HG03378 (cell line): ENCODE measurements at regions not wholly inside any gene's neighbourhood (a gene's known extent, or its start where the extent isn't known, plus 50 kb on each side); places are given as distances from the start of the nearest gene placed in this dataset.

ENCODE experiments used
- ATAC-seq: cut with Tn5 transposase; IDR thresholded peaks from one replicate; pipeline ENCODE4 v1.9.1; 2021; ENCODE audit warnings: mild to moderate bottlenecking, moderate library complexity; ENCODE audit not compliant: unreplicated experiment

GRCh38 chr1:213669964-213670691 is 317.6 kb upstream of the PROX1 start:
- no peak for ATAC-seq

GRCh38 chr1:213670692-213671023 is 317.1 kb upstream of the PROX1 start:
- ATAC-seq: no peak

- no peak for ATAC-seq
Observed at GRCh38 chr1:213675043-213675442, 312.7 kb upstream of the PROX1 start.

DNA sequence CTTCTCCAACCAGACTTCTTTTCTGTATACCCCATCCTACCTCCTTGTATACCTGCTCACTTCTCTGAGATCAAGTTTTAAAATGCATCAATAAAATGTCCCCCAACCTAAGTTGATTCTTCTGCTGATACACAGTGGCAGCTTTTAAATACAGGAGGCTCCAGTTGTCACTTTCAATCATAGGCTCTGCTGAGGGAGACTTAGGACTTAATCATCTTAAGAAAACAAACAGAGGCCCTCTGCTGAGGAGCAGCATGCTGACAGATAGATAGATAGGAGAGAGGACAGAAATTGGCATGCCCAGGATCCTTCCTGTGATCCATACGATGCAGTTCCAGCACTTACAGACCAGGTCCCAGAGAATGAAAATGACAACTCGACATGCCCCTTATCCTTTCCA is 311.0 kb upstream of the PROX1 start:
- ATAC-seq: no peak

DNA sequence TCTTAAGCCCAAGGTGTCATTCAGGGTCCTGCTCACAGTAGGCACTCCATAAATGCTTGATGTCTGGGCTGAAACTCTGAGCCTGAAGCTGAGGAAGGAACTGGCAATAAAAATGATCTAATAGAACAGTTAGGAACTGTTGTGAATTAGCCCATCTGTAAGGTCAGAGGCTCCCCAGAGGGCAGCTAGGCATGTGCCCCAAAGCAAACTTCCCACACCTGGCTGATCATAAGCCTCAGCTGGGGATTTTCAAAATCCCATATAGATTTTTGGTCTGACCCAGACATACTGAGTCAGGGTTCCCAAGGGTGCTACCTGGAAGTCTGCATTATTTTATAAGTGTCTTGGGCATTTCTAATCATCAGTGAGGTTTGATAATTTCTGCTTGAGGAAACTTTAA is 309.4 kb upstream of the PROX1 start:
- ATAC-seq: no peak

DNA sequence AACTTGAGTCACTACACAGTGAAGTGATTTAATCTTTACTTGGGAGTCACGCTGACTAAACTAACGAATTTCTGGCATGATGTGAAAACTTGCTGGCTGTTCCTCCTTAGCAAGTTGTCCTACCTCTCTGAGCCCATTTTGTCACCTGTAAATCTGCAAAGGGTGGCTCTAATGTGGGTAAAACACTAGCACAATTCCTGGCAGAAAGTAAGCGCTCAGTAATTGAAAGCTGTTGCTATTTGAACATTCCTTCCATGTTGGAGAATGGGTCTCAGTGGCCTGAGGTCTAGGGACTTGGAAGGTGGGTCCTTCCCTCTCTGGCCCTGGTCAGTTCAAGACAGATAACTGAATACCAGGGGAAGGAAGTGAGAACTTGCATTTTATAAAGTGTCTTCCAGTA is 309.0 kb upstream of the PROX1 start:
- ATAC-seq: no peak

DNA sequence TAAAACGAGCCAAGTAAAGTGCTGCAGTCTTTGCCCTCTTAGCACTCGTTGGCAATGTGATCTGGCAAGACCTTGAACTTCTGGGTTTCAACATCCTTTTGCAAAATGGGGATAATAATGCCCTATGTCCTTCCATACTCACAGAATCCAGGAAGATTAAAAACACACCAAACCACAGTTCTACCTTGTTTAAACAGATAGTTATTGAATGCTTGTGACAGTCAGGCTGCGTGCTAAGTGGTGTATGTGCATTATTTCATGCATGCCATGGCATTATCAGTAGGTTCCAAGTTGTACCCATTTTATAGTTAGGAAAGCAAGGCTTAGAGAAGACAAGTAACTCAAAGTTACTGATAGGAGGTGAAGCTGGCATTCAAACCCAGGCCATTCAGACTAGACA is 308.6 kb upstream of the PROX1 start:
- no peak for ATAC-seq

DNA sequence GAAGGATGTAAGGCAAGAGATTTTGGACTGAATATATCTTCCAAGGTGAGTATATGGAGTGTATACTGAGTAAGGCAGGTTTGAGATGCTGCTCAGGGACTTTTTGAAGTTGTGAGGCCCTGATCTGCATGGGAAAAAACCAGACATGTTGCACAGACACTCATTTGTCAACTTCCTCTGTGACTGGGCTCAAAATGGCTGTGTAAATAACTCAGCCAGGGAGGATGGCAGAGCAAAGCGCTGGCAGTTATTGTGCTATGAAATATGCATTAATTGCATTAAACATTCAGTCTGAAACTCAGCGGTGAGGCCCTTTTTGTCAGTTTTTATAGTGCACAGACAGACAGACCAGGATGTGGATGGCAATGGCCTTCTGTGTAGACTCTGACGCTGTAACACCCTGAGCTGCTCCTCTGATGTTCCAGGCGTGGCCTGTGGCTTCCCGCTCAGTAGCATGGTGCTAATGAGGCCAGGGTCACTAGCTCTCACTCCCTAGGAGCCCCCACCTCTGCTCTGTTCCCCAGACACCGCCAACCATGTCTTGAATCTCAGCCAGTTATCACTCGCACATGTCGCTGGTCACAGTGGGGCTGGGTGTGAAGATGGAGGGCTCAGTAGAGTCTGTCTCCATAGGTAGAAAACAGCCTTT is 307.0 kb upstream of the PROX1 start:
- no peak for ATAC-seq

DNA sequence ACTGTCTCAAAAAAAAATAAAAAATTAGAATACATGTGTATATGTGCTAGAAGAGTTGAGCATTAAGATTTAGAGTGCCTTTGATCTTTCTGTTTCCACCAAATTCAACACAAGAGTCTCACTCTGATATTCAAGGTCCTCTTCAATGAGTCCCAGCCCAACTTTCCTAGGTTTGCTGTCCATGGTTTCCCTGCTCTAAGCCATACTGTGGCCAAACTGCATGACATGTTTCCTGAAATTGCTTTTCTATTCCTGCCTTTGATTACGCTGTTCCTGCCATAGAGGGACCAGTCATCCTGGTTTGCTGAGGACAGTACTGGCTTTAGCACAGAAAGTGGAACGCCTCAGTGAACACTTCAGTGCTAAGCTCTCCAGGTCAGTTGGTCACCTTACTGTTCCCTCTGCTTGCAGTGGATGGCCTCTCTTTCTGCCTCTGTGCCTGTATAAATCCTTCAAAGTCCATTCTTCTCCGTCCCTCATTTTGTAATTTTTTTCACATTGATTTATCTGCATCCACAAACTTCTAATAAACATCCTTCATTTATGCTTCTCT is 305.9 kb upstream of the PROX1 start:
- no peak for ATAC-seq

- no peak for ATAC-seq
Observed at GRCh38 chr1:213683529-213683928, 304.2 kb upstream of the PROX1 start.

GRCh38 chr1:213684454-213684853 is 303.3 kb upstream of the PROX1 start:
- ATAC-seq: no peak

- no peak for ATAC-seq
Observed at GRCh38 chr1:213685992-213686582, 301.7 kb upstream of the PROX1 start.

DNA sequence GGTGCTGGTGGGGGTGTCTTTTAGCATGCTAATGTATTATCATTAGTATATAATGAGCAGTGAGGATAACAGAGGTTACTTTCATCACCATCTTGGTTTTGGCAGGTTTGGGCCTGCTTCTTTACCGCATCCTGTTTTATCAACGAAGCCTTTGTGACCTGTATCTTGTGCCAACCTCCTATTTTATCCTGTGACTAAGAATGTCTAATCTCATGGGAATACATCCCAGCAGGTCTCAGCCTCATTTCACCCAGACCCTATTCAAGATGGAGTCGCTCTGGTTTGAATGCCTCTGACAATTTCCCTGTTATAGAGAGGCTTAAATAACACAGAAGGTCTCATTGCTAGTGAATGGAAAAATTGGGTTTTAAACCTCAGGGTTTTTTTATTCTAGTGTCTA is 300.8 kb upstream of the PROX1 start:
- no peak for ATAC-seq

DNA sequence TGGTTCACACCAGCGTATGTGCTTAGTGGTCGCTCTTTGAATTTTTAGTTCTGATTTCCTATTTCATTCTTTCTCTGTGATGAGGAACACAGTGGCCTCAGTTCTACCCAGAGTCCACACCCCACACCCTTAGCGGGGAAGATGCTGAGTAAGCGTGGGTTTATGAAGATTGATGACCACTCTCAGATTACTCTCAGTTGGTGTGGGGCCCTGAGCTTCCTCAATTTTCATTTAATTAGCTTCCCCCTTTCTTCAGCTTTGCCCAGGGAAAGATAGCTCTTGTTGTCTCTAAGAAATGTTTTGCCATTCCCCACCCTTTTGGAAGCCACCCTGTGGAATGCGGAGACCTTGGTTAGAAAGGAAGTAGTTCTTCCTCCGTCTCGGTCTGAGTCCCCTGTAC is 299.9 kb upstream of the PROX1 start:
- no peak for ATAC-seq

DNA sequence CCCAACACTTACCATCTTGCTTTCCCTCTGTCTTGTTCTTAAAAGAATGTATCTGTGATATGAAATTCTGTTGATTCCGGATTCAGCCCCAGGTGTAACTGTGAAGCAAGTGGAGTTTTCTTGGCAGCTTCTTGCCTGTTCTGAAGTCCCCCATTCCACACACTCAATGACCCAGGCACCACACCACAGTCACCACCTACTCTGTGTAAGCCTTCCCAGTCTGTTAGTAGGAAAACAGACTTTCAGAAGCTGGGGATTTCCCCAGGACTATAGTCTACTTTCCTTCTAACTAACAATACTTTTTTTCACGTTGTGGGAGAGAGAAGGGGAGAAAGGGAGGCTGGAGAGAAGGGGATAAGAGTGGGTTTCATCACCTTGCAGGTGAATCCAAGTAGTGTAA is 299.1 kb upstream of the PROX1 start:
- ATAC-seq: no peak

- no peak for ATAC-seq
Observed at GRCh38 chr1:213689260-213689659, 298.5 kb upstream of the PROX1 start.

DNA sequence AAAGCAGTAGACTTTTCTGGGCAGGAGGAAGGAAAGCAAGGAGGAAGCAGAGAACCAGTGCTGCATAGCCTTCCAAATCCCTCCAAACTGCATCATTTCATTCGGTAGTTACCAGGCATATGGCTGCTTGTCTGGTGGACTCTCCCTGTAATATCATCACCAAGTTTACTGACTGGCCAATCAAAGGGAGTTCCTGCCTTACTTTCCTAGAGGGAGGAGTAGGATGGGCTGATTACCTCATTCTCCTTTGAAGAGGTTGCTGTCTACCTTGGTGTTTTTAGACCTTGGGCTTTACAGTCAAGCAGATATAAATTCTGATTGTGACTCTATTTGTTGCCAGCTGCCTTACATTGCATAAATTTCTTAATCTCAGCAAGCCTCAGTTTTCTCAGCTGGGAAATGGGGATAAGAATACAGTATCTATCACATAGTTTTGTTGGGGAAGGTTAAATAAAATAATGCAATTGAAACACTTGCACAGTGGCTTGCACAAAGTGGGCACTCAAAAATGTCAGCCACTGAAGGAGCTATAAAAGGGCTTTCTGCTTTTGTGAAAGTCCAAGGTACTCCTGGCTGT is 297.3 kb upstream of the PROX1 start:
- ATAC-seq: no peak

- no peak for ATAC-seq
Observed at GRCh38 chr1:213692321-213692720, 295.5 kb upstream of the PROX1 start.

- no peak for ATAC-seq
Observed at GRCh38 chr1:213693864-213694263, 293.9 kb upstream of the PROX1 start.

- ATAC-seq: no peak
Observed at GRCh38 chr1:213697192-213697802, 290.5 kb upstream of the PROX1 start.

GRCh38 chr1:213698092-213698702 is 289.6 kb upstream of the PROX1 start:
- ATAC-seq: no peak
